PC-9 (cell line): ENCODE measurements at regions not wholly inside any gene's neighbourhood (a gene's known extent, or its start where the extent isn't known, plus 50 kb on each side); places are given as distances from the start of the nearest gene placed in this dataset.

ENCODE experiments used
- BruUV-seq: library from RNA; stranded (reverse); fragments of 400-500 nt; replicated peaks from 2 replicates; lab custom pipeline; 2021; lab: Mats Ljungman, UMichigan
- CTCF ChIA-PET: fragments of 300-600 bp; sonication (Branson Sonifier 250); formaldehyde crosslinking; loops from one replicate; lab custom pipeline; 2022; ENCODE audit warnings: antibody characterized with exemption; lab: Charles Lee
- POLR2A ChIA-PET: fragments of 300-600 bp; sonication (Branson Sonifier 250); formaldehyde crosslinking; loops from one replicate; lab custom pipeline; 2022; ENCODE audit warnings: antibody characterized with exemption; ENCODE audit not compliant: unreplicated experiment; lab: Charles Lee
- DNase-seq, 2 experiments: peaks; one replicate each; pipeline versions ENCODE4 v3.0.0 to v3.0.0-alpha.2; 2015 to 2022; ENCODE audit warnings: mixed read lengths in 1 of 2
- H2AFZ ChIP-seq: fragments of 200-600 bp; sonication (generic); 2 replicates; pipeline ENCODE4 v1.8.1; 2017; ENCODE audit warnings: antibody characterized with exemption
- H3F3A ChIP-seq: fragments of 200-600 bp; sonication (generic); 2 replicates; pipeline ENCODE4 v1.8.1; 2017; ENCODE audit warnings: antibody characterized with exemption, mild to moderate bottlenecking, low read depth; ENCODE audit not compliant: insufficient read depth
- H3K27ac ChIP-seq: fragments of 200-600 bp; sonication (generic); 2 replicates; pipeline ENCODE4 v1.6.1; 2016; ENCODE audit warnings: mixed run types
- H3K27me3 ChIP-seq: fragments of 200-600 bp; sonication (generic); 2 replicates; pipeline ENCODE4 v1.6.1; 2016; ENCODE audit warnings: low read depth, mixed run types; ENCODE audit not compliant: insufficient read depth
- H3K36me3 ChIP-seq: fragments of 200-600 bp; sonication (generic); 2 replicates; pipeline ENCODE4 v1.6.1; 2016; ENCODE audit warnings: low read depth, mixed run types
- H3K4me1 ChIP-seq: fragments of 200-600 bp; sonication (generic); replicated peaks from 2 replicates; pipeline ENCODE4 v1.6.1; 2016; ENCODE audit warnings: mixed run types; ENCODE audit not compliant: insufficient read depth
- H3K4me2 ChIP-seq: fragments of 200-600 bp; sonication (generic); 2 replicates; pipeline ENCODE4 v1.6.1; 2017; ENCODE audit warnings: mixed run types
- H3K4me3 ChIP-seq: fragments of 200-600 bp; sonication (generic); 2 replicates; pipeline ENCODE4 v1.6.1; 2016; ENCODE audit warnings: mixed run types
- H3K79me2 ChIP-seq: fragments of 200-600 bp; sonication (generic); 2 replicates; pipeline ENCODE4 v1.6.1; 2017; ENCODE audit warnings: low read depth, mixed run types
- H3K9me2 ChIP-seq: fragments of 200-600 bp; sonication (generic); 2 replicates; pipeline ENCODE4 v1.8.1; 2017; ENCODE audit warnings: mild to moderate bottlenecking; ENCODE audit not compliant: insufficient read depth
- H3K9me3 ChIP-seq: fragments of 200-600 bp; sonication (generic); 2 replicates; pipeline ENCODE4 v1.8.1; 2016; ENCODE audit warnings: low read depth; ENCODE audit not compliant: insufficient read depth
- H4K20me1 ChIP-seq: fragments of 200-600 bp; sonication (generic); 2 replicates; pipeline ENCODE4 v1.8.1; 2017; ENCODE audit not compliant: insufficient read depth
- EZH2 ChIP-seq: fragments of 200-600 bp; sonication (generic); IDR thresholded peaks from 2 replicates; pipeline ENCODE4 v1.8.0; 2017; ENCODE audit warnings: antibody characterized with exemption, low read depth
- intact Hi-C: fragments of 100-400 bp; cut with micrococcal nuclease; formaldehyde crosslinking; loops from one replicate; pipeline ENCODE4 v1.10.0; 2022; ENCODE audit not compliant: unreplicated experiment
- TF ChIP-seq, protein P1 (sequence below): fragments of 200-600 bp; sonication (generic); conservative IDR thresholded peaks from 2 replicates; pipeline ENCODE4 v1.6.1; 2017; ENCODE audit warnings: mixed run types, antibody characterized with exemption, mild to moderate bottlenecking, moderate library complexity

DNA sequence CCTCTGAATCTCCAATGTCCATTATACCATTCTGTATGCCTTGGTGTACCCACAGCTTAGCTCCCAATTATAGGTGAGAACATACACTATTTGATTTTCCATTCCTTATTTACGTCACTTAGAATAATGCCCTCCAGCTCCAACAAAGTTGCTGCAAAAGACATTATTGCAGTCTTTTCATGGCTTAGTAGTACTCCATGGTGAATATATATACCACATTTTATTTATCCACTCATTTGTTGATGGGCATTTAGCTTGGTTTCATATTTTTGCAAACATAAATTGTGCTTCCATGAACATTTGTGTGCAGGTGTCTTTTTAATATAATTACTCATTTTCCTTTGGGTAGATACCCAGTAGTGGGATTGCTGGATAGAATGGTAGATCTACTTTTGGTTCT is 374.1 kb upstream of the HTR1E start:
- Histone ChIP-seq H3K9me2 (no peaks in the 10 kb centered on the region), H4K20me1 (no peaks in the 10 kb centered on the region), H3F3A (no peaks in the 10 kb centered on the region), H3K79me2 (no peaks in the 10 kb centered on the region), H3K27ac (no peak overlapping the region), H3K4me3 (no peak overlapping the region), H2AFZ (no peak overlapping the region), H3K4me1 (no peaks in the 10 kb centered on the region), H3K9me3 (no peaks in the 10 kb centered on the region), H3K27me3 (no peaks in the 10 kb centered on the region), H3K4me2 (no peak overlapping the region), H3K36me3 (no peaks in the 10 kb centered on the region)
- intact Hi-C loops = no loop called here
- TF ChIP-seq, protein P1, sequence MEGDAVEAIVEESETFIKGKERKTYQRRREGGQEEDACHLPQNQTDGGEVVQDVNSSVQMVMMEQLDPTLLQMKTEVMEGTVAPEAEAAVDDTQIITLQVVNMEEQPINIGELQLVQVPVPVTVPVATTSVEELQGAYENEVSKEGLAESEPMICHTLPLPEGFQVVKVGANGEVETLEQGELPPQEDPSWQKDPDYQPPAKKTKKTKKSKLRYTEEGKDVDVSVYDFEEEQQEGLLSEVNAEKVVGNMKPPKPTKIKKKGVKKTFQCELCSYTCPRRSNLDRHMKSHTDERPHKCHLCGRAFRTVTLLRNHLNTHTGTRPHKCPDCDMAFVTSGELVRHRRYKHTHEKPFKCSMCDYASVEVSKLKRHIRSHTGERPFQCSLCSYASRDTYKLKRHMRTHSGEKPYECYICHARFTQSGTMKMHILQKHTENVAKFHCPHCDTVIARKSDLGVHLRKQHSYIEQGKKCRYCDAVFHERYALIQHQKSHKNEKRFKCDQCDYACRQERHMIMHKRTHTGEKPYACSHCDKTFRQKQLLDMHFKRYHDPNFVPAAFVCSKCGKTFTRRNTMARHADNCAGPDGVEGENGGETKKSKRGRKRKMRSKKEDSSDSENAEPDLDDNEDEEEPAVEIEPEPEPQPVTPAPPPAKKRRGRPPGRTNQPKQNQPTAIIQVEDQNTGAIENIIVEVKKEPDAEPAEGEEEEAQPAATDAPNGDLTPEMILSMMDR = no peak
- TF ChIP-seq EZH2 = no peak
- ChIA-PET CTCF (no interaction called here), POLR2A (no interaction called here)
- no TSS peak for BruUV-seq
- DNase-seq = no peak

DNA sequence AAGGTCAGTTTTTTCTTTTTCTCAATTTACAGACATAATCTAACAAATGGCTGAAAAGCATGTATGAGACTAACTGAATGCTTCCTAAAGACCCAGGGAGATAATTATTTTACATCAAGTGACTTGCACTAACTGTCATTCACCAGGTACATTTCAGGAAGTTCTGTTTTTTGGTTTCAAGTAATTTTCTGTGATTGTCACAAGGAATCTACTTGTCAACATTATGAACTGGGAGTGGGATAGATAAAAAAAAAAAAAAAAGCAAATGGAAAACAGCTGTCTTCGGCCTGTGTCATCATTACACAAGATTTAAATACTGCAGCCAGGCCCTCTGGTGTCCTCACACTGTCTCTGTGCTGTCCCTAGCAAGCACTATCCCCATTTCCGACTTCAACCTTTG is 379.0 kb upstream of the HTR1E start:
- Histone ChIP-seq H3K79me2 (no peaks in the 10 kb centered on the region), H3K27ac (no peak overlapping the region), H3K4me2 (no peak overlapping the region), H3K27me3 (no peaks in the 10 kb centered on the region), H3K9me2 (no peaks in the 10 kb centered on the region), H2AFZ (no peak overlapping the region), H3K9me3 (no peaks in the 10 kb centered on the region), H3K36me3 (no peaks in the 10 kb centered on the region), H4K20me1 (no peaks in the 10 kb centered on the region), H3K4me3 (no peak overlapping the region), H3F3A (no peaks in the 10 kb centered on the region), H3K4me1 (no peaks in the 10 kb centered on the region)
- ChIA-PET CTCF (no interaction called here), POLR2A (no interaction called here)
- no peak for DNase-seq
- no TSS peak for BruUV-seq
- TF ChIP-seq, protein P1 = no peak
- no peak for TF ChIP-seq EZH2
- intact Hi-C loops = no loop called here

DNA sequence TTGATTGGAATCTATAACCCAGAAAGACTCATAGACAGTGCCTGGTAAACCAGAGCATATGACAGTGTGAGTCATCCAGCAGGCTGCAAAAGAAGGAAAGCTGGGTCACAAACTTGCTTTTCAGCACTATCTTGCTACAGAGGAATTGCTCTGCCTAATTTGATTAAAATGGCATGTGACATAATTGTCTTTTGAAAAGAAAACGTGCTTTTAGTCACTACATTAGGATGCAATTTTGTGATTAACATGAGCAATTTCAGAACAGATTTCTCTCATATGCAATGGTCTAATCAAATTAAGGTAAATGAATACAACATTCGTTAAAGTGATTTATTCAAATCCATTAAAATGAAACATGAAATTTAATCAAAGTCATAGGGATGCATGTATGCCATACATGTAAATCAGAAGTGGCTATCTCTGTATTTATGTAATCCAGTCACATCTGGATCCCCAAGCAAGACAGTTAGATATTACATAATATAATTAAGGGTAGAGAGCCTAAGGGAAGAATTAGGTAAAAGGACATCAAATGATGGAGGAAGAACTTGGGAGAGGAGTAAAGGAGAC is 400.0 kb upstream of the HTR1E start:
- no peaks in the 10 kb centered on the region for H3K4me1 ChIP-seq
- CTCF ChIA-PET = no interaction called here
- H3K36me3 ChIP-seq = no peaks in the 10 kb centered on the region
- no peaks in the 10 kb centered on the region for H3K27me3 ChIP-seq
- no peak overlapping the region for H2AFZ ChIP-seq
- no peaks in the 10 kb centered on the region for H3K9me3 ChIP-seq
- no peak for DNase-seq
- BruUV-seq = no TSS peak
- no peak overlapping the region for H3K4me2 ChIP-seq
- H3K9me2 ChIP-seq = no peaks in the 10 kb centered on the region
- no peaks in the 10 kb centered on the region for H3F3A ChIP-seq
- H3K4me3 ChIP-seq = no peak overlapping the region
- intact Hi-C loops = no loop called here
- TF ChIP-seq EZH2 = no peak
- TF ChIP-seq, protein P1 = no peak
- no peak overlapping the region for H3K27ac ChIP-seq
- POLR2A ChIA-PET = no interaction called here
- no peaks in the 10 kb centered on the region for H4K20me1 ChIP-seq
- no peaks in the 10 kb centered on the region for H3K79me2 ChIP-seq
